GM19372 (cell line): ENCODE measurements at regions not wholly inside any gene's neighbourhood (a gene's known extent, or its start where the extent isn't known, plus 50 kb on each side); places are given as distances from the start of the nearest gene placed in this dataset.
"Not testable (repeated sequence)": the region's sequence is repeated elsewhere in the genome, so short reads cannot be mapped to it uniquely, and the experiment has no call there.

Source experiments
- ATAC-seq: cut with Tn5 transposase; IDR thresholded peaks from one replicate; pipeline ENCODE4 v1.9.1; 2021; ENCODE audit warnings: mild to moderate bottlenecking, low read depth, moderate library complexity; ENCODE audit not compliant: unreplicated experiment

- not testable (repeated sequence) for ATAC-seq
Observed at GRCh38 chrX:40788698-40789097, 53.4 kb upstream of the MED14 start.

GRCh38 chrX:40792433-40792832, 57.1 kb upstream of the MED14 start:
- no peak for ATAC-seq

GRCh38 chrX:40794829-40795130, 59.4 kb upstream of the MED14 start:
- ATAC-seq = not testable (repeated sequence)

- not testable (repeated sequence) for ATAC-seq
Observed at GRCh38 chrX:40799745-40800144, 64.4 kb upstream of the MED14 start.

- ATAC-seq = no peak
Observed at GRCh38 chrX:40805404-40805803, 70.1 kb upstream of the MED14 start.

- ATAC-seq = no peak
Observed at GRCh38 chrX:40806513-40807220, 71.3 kb upstream of the MED14 start.

GRCh38 chrX:40807384-40807783, 72.0 kb upstream of the MED14 start:
- no peak for ATAC-seq

- no peak for ATAC-seq
Observed at GRCh38 chrX:40808203-40808602, 72.9 kb upstream of the MED14 start.

- no peak for ATAC-seq
Observed at GRCh38 chrX:40809210-40809609, 73.9 kb upstream of the MED14 start.

- ATAC-seq = not testable (repeated sequence)
Observed at GRCh38 chrX:40815045-40815444, 79.7 kb upstream of the MED14 start.

- no peak for ATAC-seq
Observed at GRCh38 chrX:40816906-40817305, 81.6 kb upstream of the MED14 start.

- ATAC-seq = no peak
Observed at GRCh38 chrX:40818236-40818635, 82.9 kb upstream of the MED14 start.

GRCh38 chrX:40821780-40822179, 86.4 kb upstream of the MED14 start:
- ATAC-seq = no peak

- no peak for ATAC-seq
Observed at GRCh38 chrX:40827331-40827730, 92.0 kb upstream of the MED14 start.

GRCh38 chrX:40831750-40832149, 96.4 kb upstream of the MED14 start:
- ATAC-seq = no peak

- no peak for ATAC-seq
Observed at GRCh38 chrX:40832723-40833122, 97.4 kb upstream of the MED14 start.

GRCh38 chrX:40834225-40834624, 98.9 kb upstream of the MED14 start:
- no peak for ATAC-seq

GRCh38 chrX:40835526-40835925, 100.2 kb upstream of the MED14 start:
- no peak for ATAC-seq

- no peak for ATAC-seq
Observed at GRCh38 chrX:40843643-40844042, 108.3 kb upstream of the MED14 start.

GRCh38 chrX:40844471-40844870, 109.1 kb upstream of the MED14 start:
- ATAC-seq = no peak

GRCh38 chrX:40845331-40845911, 110.1 kb upstream of the MED14 start:
- ATAC-seq = no peak
